GM10248 (cell line): ENCODE measurements at regions not wholly inside any gene's neighbourhood (a gene's known extent, or its start where the extent isn't known, plus 50 kb on each side); places are given as distances from the start of the nearest gene placed in this dataset.

Experiments used
- CTCF ChIA-PET: fragments of 300-600 bp; sonication (Branson Sonifier 250); formaldehyde crosslinking; extraction: SDS; loops from one replicate; lab custom pipeline; 2021; ENCODE audit warnings: antibody characterized with exemption; lab: Yijun Ruan, JAX
- POLR2A ChIA-PET: fragments of 350-650 bp; sonication (Branson Sonifier 250); formaldehyde crosslinking; extraction: SDS; loops from one replicate; lab custom pipeline; 2020; ENCODE audit warnings: antibody characterized with exemption; lab: Yijun Ruan, JAX
- DNase-seq: peaks from one replicate; pipeline ENCODE4 v3.0.0; 2012; ENCODE audit errors: extremely low spot score
- TF ChIP-seq, protein P1 (sequence below): IDR thresholded peaks from 2 replicates; pipeline ENCODE4 v1.5.1; 2012; ENCODE audit warnings: mild to moderate bottlenecking, low read depth; ENCODE audit errors: extremely low read depth, missing control alignments, control extremely low read depth

DNA sequence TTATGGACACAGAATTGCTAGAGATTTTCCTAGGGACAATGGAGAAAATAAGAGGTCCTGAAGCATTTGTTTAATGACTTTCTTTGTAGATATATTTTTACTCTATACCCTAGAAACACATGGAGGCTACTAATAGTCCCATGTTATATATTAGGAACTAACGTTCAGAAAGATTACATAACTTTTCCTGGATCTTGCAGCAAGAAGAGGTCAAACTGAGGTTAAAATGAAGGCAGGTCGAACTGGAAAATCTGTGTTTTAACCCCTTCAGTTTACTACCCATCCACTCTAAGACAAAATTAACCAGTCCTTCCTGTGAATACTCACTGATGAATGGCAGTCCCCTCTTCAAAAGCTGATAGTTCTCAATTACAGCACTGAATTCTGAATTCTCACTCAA is 1415.8 kb upstream of the CELF4 start:
- TF ChIP-seq, protein P1, sequence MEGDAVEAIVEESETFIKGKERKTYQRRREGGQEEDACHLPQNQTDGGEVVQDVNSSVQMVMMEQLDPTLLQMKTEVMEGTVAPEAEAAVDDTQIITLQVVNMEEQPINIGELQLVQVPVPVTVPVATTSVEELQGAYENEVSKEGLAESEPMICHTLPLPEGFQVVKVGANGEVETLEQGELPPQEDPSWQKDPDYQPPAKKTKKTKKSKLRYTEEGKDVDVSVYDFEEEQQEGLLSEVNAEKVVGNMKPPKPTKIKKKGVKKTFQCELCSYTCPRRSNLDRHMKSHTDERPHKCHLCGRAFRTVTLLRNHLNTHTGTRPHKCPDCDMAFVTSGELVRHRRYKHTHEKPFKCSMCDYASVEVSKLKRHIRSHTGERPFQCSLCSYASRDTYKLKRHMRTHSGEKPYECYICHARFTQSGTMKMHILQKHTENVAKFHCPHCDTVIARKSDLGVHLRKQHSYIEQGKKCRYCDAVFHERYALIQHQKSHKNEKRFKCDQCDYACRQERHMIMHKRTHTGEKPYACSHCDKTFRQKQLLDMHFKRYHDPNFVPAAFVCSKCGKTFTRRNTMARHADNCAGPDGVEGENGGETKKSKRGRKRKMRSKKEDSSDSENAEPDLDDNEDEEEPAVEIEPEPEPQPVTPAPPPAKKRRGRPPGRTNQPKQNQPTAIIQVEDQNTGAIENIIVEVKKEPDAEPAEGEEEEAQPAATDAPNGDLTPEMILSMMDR: no peak
- DNase-seq: no peak
- ChIA-PET POLR2A (no interaction called here), CTCF (interaction anchor here (1.1 to 1.6 kb wide), 2 partner anchors 9 to 16 kb away, joined by 3 to 4 read pairs; no protein-coding TSS in a partner anchor)

DNA sequence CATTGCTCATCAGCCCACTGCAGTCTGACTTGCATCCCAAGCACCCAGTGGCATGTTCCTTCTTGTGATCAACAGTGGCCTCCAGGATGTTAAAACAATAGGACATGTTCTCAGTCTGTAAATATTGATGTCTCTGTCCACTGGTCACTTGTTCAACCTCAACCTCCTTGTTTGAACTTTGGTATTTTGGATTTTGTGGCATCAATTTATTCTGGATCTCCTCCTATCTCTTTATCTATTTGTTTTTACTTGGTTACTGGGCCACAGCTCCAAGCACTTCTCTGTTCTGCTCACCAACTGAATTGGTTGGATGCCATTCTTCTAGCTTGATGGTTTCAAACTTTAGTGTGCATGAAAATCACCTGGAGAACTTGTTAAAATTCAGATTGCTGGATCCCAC is 1414.8 kb upstream of the CELF4 start:
- TF ChIP-seq, protein P1: no peak
- no peak for DNase-seq
- ChIA-PET CTCF (interaction anchor here (1.1 kb wide), 1 partner anchor 10 kb away, joined by 3 read pairs; no protein-coding TSS in a partner anchor), POLR2A (no interaction called here)

DNA sequence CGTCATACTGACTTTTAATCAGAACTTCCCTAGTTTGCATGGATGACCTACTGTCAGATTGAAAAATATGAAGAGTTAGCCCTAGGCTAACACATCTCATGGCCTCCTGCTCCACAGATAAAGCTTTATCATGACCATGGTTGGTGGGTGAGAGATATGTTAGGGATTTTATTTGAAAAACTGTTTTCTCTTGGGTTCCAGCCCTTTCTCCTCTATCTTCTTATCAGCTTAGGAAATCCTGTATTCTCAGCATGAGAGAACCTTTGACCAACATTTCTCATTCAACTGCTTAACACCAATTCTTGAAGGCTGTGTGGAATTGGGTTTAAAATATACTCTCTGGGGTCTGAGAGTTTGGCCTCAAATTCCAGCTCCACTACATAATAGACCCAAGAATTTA is 1407.0 kb upstream of the CELF4 start:
- no peak for DNase-seq
- CTCF ChIA-PET: no interaction called here
- POLR2A ChIA-PET: no interaction called here
- TF ChIP-seq, protein P1: no peak

DNA sequence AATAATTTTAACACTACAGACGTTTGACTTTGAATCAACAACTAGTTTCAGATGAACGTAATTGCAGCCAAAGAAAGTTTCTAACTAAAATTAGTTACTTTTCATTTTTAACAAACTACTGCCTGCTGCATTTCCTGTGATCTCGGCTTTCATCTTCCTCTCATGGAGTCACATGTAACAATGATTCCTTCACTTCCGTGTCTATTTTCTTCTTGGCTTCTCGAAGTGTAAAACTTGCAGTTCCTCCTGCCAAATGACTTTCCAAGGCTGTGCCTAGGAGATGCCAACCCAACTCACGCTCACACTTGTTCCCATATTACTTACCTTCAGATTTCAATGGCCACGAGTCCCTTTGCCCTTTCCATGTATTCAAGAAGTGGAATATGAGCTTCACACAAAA is 1406.3 kb upstream of the CELF4 start:
- CTCF ChIA-PET: no interaction called here
- DNase-seq: no peak
- TF ChIP-seq, protein P1: no peak
- POLR2A ChIA-PET: no interaction called here

DNA sequence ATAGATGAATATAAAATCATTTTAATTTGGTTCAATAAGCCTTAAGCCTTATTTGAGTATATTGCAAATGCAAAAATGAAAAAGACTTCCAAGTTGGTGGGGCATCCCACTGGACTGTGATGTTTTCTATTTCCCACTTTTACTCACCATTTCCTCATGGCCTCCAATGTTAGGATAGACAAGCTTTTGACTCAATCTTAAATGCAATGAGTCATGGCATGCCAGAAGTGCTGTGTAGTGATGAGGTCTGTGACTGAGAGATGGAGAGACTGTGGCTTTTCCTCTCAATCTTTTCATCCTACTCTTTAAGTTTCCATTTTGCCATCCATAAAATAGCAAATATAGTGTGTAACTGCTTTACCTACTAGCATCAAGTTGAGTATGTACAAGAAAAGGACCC is 1401.2 kb upstream of the CELF4 start:
- no peak for DNase-seq
- TF ChIP-seq, protein P1: no peak
- POLR2A ChIA-PET: no interaction called here

DNA sequence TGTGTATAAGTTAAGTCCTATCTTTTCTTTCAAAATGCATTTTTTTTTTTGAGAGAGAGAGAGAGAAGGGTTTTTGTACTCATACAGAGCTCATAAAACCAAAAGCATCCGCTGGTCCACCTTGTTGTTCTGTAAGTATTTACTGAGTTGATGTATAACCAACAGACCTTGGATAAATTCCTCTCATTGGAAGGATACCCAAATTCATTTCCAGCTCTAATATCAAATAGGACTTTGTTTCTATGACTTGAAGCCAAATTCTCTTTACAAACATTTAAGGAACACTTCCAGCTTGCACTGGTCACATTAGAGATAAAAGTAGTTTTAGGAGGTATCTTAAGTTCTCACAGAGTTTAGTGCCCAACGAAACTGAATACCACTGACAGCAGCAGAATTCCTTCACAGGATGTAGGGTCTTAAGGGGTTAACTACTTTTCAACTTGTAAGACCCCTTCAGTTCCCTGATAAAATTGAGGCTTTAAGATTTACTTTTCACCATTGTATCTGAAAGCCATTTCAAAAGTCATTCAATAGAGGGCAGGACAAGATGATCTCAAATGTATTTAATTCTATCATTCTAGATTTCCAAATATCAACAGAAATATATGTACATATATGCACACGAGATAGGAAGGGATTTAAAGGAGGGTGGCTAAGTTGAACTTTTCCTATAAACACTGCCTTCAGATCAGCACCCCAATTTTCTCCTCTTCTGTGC is 1398.5 kb upstream of the CELF4 start:
- TF ChIP-seq, protein P1: no peak
- DNase-seq: no peak
- ChIA-PET POLR2A (no interaction called here), CTCF (interaction anchor here (1.1 to 1.8 kb wide), 3 partner anchors 9 to 474 kb away, joined by 3 to 4 read pairs (median 3); no protein-coding TSS in a partner anchor)

More for the DNA sequence above, 1401.2 kb upstream of the CELF4 start:
- CTCF ChIA-PET: no interaction called here

DNA sequence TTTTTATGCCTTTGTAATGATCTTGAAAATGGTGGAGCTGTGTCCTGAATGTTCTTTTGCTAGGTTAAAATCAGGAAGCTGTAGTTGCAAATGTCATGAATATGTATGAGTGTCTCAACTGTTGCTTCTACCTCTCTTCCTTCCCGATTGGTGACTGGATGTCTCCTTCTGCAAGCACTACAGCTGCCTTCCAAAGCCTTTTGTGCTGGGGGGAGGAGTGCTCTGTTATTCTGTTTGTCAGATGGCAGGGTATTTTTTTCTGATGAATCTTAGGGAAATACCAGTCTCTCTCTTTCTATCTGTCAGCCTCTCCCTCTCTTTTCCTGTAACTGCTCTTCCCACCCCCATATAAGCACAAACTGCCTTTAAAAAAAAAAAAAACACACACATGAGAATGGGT is 1396.3 kb upstream of the CELF4 start:
- no peak for DNase-seq
- ChIA-PET POLR2A (no interaction called here), CTCF (no interaction called here)
- TF ChIP-seq, protein P1: no peak
